Upper lobe of left lung (tissue), 6 donors: ENCODE measurements at regions not wholly inside any gene's neighbourhood (a gene's known extent, or its start where the extent isn't known, plus 50 kb on each side); places are given as distances from the start of the nearest gene placed in this dataset.
"Not testable (repeated sequence)": the region's sequence is repeated elsewhere in the genome, so short reads cannot be mapped to it uniquely, and the experiment has no call there.

Source experiments
- ATAC-seq, 2 donors: fragments of 200-7000 bp; cut with Tn5 transposase; one replicate each; pipeline ENCODE4 v1.9.1; 2022; ENCODE audit warnings: mild to moderate bottlenecking in 2 of 2, moderate library complexity in 2 of 2; ENCODE audit not compliant: low FRiP score in 2 of 2
- DNase-seq, 2 donors: peaks; one replicate each; pipeline ENCODE4 v3.0.0-alpha.2; 2019 to 2020
- H3K27ac ChIP-seq, 4 donors: fragments of 200-600 bp; sonication (generic); one replicate each; pipeline ENCODE4 v1.5.1; 2016 to 2019
- H3K27me3 ChIP-seq, 4 donors: fragments of 200-600 bp; sonication (generic); one replicate each; pipeline ENCODE4 v1.5.1; 2017 to 2019
- H3K36me3 ChIP-seq, 4 donors: fragments of 200-600 bp; sonication (generic); one replicate each; pipeline ENCODE4 v1.5.1; 2016 to 2019
- H3K4me1 ChIP-seq, 4 donors: fragments of 200-600 bp; sonication (generic); one replicate each; pipeline ENCODE4 v1.5.1; 2018 to 2019
- H3K4me3 ChIP-seq, 4 donors: fragments of 200-600 bp; sonication (generic); one replicate each; pipeline ENCODE4 v1.5.1; 2017 to 2019; ENCODE audit warnings: mild to moderate bottlenecking in 2 of 4, moderate library complexity in 1 of 4
- H3K9me3 ChIP-seq, 4 donors: fragments of 200-600 bp; sonication (generic); one replicate each; pipeline ENCODE4 v1.5.1; 2018 to 2019
- POLR2A ChIP-seq, 4 donors: fragments of 450-650 bp; IDR thresholded peaks; one replicate each; pipeline ENCODE4 v1.5.1; 2016 to 2017; ENCODE audit warnings: antibody characterized with exemption in 4 of 4, mild to moderate bottlenecking in 2 of 4
- WGBS, 2 donors: methylation state at CpG; one replicate each; pipeline ENCODE4 v1.1.5; 2017 to 2018; 5-methylcytosine and 5-hydroxymethylcytosine counted together
- small RNA-seq, 4 donors: library from RNA; depleted of rRNA; stranded (forward); fragments of <200 nt; gene quantifications; one replicate each; pipeline ENCODE3, GENCODE V24; 2016
- TF ChIP-seq, protein P1 (sequence below), 6 experiments: fragments of 450-650 bp in 4 of 6; fragments of 200-600 bp in 2 of 6; sonication (generic) in 2 of 6; IDR thresholded peaks; one replicate each; pipeline ENCODE4 v1.5.1; 2016 to 2019; ENCODE audit warnings: antibody characterized with exemption in 6 of 6
- donor health status: DM: no; HTN: no; CAD: no; lungs with moderate emphysema.
- donor health status: DM: no; HTN: yes; CAD: no; lungs with severe emphysema.

DNA sequence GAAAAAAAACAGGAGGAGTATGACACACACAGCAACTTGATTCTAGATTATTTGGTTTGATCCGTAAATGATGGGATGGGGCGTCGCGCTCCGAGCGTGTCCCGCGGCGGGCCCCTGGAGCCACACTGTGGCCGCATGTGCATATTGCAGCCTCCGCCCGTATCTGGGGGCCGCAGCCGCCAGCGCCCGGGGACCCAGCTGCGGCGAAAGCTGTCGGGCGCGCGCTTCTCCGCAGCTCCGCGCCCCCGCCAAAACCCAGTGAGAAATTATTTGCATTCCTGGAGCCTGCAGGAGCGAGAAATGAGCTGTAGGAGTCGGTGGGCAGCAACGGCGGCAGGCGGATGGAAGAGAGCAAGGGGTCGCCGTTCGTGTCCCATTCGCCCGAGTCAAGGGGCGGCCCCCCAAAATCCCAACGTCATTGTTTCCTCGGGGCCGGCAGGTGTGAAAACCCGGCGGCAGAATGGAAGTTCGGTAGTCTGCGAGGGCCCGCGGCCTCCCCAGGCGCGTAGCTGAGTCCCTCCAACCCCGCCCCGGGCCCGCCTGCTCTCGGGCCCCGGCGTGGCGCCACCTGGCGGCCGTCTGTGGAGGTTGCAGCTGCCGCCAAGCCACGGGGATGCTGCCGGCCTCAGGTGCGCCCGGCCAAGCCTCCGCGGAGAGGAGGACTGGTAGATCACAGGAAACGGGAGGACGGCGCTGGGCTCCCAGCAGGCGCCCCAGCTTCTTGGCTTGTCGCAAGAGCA, 86.8 kb downstream of the FAM72B start:
- ATAC-seq = peak; percentile 96 to 97
- Histone ChIP-seq H3K27ac (peak overlapping the region in 3 of 4 donors; percentile 58 to 84 (median 72)), H3K4me3 (peak overlapping the region in 3 of 4 donors; percentile 38 to 52 (median 50))
- H3K4me1 ChIP-seq, H3K27me3 ChIP-seq, H3K36me3 ChIP-seq, H3K9me3 ChIP-seq: not testable (repeated sequence)
- WGBS, 2 donors = 0 to 1% methylated on average over 18 to 26 of the region's 69 CpGs
- TF ChIP-seq, protein P1, sequence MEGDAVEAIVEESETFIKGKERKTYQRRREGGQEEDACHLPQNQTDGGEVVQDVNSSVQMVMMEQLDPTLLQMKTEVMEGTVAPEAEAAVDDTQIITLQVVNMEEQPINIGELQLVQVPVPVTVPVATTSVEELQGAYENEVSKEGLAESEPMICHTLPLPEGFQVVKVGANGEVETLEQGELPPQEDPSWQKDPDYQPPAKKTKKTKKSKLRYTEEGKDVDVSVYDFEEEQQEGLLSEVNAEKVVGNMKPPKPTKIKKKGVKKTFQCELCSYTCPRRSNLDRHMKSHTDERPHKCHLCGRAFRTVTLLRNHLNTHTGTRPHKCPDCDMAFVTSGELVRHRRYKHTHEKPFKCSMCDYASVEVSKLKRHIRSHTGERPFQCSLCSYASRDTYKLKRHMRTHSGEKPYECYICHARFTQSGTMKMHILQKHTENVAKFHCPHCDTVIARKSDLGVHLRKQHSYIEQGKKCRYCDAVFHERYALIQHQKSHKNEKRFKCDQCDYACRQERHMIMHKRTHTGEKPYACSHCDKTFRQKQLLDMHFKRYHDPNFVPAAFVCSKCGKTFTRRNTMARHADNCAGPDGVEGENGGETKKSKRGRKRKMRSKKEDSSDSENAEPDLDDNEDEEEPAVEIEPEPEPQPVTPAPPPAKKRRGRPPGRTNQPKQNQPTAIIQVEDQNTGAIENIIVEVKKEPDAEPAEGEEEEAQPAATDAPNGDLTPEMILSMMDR (IDR thresholded peaks at IDR 0.05) = peak; percentile 68 to 96 (median 94)
- TF ChIP-seq POLR2A (IDR thresholded peaks at IDR 0.05) = peak in 1 of 4 donors; percentile 13
- DNase-seq = peak; percentile 89 to 97

DNA sequence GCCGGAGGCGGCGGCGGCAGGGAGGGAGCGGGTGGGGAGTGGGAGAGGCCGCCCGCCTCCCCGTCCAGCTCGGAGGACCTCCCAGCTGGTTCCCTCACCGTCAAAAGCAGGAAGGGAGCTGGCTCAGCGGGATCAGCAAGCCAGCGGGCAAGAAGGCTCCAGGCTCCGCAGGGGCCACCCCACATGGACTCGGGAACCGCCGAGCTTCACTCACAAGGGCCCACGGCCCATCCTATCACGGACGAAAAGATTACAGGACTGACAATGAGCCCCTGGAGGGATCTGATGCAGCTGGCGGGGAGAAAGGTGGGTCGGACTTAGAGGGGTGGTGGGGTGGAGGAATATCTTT, 86.3 kb downstream of the FAM72B start:
- not testable (repeated sequence) for H3K36me3 ChIP-seq, H3K27me3 ChIP-seq, DNase-seq, H3K9me3 ChIP-seq, H3K4me1 ChIP-seq
- ATAC-seq = peak; percentile 26 to 34
- WGBS, 2 donors = no CpG with 5 or more reads among the region's 21 CpGs
- Histone ChIP-seq H3K4me3 (peak overlapping the region in 3 of 4 donors; percentile 38 to 52 (median 50)), H3K27ac (peak overlapping the region in 2 of 4 donors; percentile 72 to 84)

DNA sequence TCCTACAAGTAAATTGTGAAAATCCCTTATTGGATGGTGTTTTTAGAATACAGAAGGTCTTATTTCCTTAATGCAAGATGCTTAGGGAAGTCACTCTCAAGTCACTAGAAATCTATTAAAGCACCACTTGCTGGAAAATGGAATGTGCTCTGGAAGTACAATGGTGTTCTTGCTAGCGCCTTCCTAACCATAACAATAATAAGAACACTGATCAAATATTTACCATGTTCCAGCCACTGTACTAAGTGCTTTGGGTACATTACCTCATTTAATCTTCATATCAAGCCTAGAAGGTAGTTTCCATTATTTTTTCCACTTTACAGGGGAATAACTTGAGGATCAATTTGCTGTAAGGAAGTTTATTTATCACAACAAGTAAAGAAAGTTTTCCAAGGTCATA, 75.1 kb downstream of the FAM72B start:
- not testable (repeated sequence) for DNase-seq, H3K27me3 ChIP-seq, H3K36me3 ChIP-seq, H3K4me1 ChIP-seq, H3K4me3 ChIP-seq, H3K27ac ChIP-seq, H3K9me3 ChIP-seq
- peak in 1 of 2 donors; percentile 75 for ATAC-seq
- WGBS, 2 donors = 69 to 92% methylated on average over 1 of the region's 1 CpG

DNA sequence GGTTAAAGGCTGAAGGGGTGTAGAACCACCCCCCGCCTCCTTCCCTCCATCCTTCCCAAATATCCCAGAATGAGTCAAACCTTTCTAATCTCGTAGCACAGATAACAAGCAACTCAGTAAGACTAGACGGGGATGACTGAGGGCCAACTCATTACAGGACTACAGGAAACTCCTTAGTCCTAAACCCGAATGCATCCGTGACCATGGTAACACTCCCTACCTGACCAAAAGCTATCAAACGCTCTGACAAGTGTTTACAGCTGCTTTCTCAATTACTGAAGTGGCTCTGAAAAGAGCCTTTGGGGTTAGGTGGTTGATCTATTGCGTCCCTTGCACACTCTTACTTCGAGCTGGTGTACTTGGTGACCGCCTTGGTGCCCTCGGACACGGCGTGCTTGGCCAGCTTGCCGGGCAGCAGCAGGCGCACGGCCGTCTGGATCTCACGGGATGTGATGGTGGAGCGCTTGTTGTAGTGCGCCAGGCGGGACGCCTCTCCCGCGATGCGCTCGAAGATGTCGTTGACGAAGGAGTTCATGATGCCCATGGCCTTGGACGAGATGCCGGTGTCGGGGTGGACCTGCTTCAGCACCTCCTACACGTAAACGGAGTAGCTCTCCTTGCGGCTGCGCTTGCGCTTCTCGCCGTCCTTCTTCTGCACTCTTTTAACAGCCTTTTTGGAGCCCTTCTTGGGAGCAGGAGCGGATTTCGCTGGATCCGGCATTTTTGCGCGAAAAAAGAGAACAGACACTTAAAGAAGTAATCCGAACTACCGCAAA, 67.4 kb downstream of the FAM72B start:
- ATAC-seq = peak; percentile 32 to 77
- H3K9me3 ChIP-seq, H3K4me1 ChIP-seq, H3K36me3 ChIP-seq, H3K27me3 ChIP-seq: not testable (repeated sequence)
- H3K27ac ChIP-seq = peak overlapping the region in 2 of 4 donors; percentile 40 to 43
- peak in 1 of 2 donors; percentile 36 for DNase-seq
- 60 to 71% methylated on average over 2 to 20 of the region's 44 CpGs for WGBS, 2 donors
- peak overlapping the region in 3 of 4 donors; percentile 39 to 48 (median 44) for H3K4me3 ChIP-seq

DNA sequence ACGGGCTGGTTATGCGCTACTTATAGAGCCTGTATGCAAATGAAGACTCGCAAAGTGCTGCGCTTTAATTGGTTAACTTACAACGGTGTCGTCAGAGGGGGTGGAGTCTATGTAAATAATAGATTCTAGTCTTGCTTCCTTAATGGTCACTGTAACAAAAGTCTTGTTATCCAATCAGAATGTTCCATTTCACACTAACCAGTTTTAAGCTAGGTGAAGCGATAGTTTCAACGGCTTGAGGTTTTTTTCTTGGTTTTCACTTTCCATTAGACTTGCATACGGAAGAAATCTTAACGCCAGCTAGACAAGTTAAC, 66.9 kb downstream of the FAM72B start:
- not testable (repeated sequence) for DNase-seq, H3K9me3 ChIP-seq, H3K4me1 ChIP-seq, H3K36me3 ChIP-seq, H3K27me3 ChIP-seq
- WGBS, 2 donors = 27% methylated on average over 7 to 10 of the region's 10 CpGs
- Histone ChIP-seq H3K27ac (peak overlapping the region in 1 of 4 donors; percentile 40), H3K4me3 (peak overlapping the region in 3 of 4 donors; percentile 39 to 48 (median 44))
- peak; percentile 94 to 95 for ATAC-seq

DNA sequence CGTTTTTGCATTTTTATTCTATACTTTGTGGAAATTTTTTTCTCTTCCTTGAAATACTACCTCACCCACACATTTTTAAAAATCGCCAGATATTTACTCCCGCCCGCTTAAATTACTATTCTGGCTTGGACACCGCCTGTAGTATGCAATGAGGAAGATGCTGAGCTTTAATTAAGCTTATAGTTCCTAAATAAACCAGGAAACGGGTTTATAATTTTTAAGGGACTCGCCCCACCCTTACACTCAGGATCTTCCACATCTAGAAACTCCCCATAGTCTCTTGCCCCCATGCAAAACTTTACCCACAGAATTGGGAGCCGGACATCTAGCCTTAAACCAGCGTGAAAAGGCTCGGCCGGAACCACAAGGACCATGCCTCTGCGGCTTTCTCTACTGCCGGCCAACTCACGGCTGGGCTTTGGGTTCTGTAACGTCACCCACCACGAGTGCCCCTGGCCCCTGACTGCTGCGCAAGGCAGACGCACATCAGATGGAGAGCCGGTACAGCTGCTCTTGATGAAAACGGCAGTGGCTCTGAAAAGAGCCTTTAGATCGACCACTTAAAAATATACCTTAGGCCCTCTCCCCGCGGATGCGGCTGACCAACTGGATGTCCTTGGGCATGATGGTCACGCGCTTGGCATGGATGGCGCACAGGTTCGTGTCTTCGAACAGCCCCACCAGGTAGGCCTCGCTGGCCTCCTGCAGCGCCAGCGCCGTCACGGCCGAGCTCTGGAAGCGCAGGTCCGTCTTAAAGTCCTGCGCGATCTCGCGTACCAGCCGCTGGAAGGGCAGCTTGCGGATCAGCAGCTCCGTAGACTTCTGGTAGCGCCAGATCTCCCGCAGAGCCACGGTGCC, 66.3 kb downstream of the FAM72B start:
- H3K27me3 ChIP-seq, H3K4me1 ChIP-seq, H3K9me3 ChIP-seq, H3K36me3 ChIP-seq: not testable (repeated sequence)
- DNase-seq (peak; percentile 26 to 86), ATAC-seq (peak; percentile 42 to 75)
- Histone ChIP-seq H3K27ac (peak overlapping the region in 1 of 4 donors; percentile 57), H3K4me3 (peak overlapping the region in 3 of 4 donors; percentile 39 to 45 (median 41))
- 13 to 19% methylated on average over 16 of the region's 47 CpGs for WGBS, 2 donors

Small RNAs in the stretch of these regions (small RNA-seq; reads per million reads assigned to genes)
- gene RF00003 = 0 to 0.68 (median 0.10) reads per million in 4 donors
- gene RNVU1-4 = 0 to 0.57 (median 0.07) reads per million in 4 donors
